Sigmoid colon (tissue), 6 donors: ENCODE measurements at regions not wholly inside any gene's neighbourhood (a gene's known extent, or its start where the extent isn't known, plus 50 kb on each side); places are given as distances from the start of the nearest gene placed in this dataset.

Experiments
- DNase-seq: peaks from one replicate; pipeline ENCODE4 v3.0.0-alpha.2; 2019
- H3K27ac ChIP-seq, 4 donors: fragments of 200-600 bp; sonication (generic); one replicate each; pipeline ENCODE4 v1.5.1; 2016 to 2019; ENCODE audit warnings: mild to moderate bottlenecking in 1 of 4
- H3K27me3 ChIP-seq, 3 donors: fragments of 200-600 bp; sonication (generic); one replicate each; pipeline ENCODE4 v1.5.1; 2019; ENCODE audit warnings: mild to moderate bottlenecking in 1 of 3
- H3K36me3 ChIP-seq, 4 donors: fragments of 200-600 bp; sonication (generic); one replicate each; pipeline ENCODE4 v1.5.1; 2016 to 2019
- H3K4me1 ChIP-seq, 4 donors: fragments of 200-600 bp; sonication (generic); one replicate each; pipeline ENCODE4 v1.5.1; 2017 to 2019
- H3K4me3 ChIP-seq, 4 donors: fragments of 200-600 bp; sonication (generic); one replicate each; pipeline ENCODE4 v1.5.1; 2017 to 2019; ENCODE audit warnings: mild to moderate bottlenecking in 2 of 4, moderate library complexity in 1 of 4
- H3K9me3 ChIP-seq, 4 donors: fragments of 200-600 bp in 3 of 4; sonication (generic) in 3 of 4; one replicate each; pipeline versions ENCODE4 v1.5.1 to v1.6.1; 2013 to 2019
- EP300 ChIP-seq, 4 donors: sonication (generic); formaldehyde crosslinking; IDR thresholded peaks; one replicate each; pipeline ENCODE4 v1.6.1; 2017; ENCODE audit warnings: antibody characterized with exemption in 4 of 4
- POLR2A ChIP-seq, 2 donors: fragments of 450-650 bp; IDR thresholded peaks; one replicate each; pipeline ENCODE4 v1.6.1; 2016; ENCODE audit warnings: antibody characterized with exemption in 2 of 2, mild to moderate bottlenecking in 2 of 2, moderate library complexity in 2 of 2
- POLR2AphosphoS5 ChIP-seq, 4 donors: sonication (generic); formaldehyde crosslinking; IDR thresholded peaks; one replicate each; pipeline ENCODE4 v1.6.1; 2017; ENCODE audit warnings: antibody characterized with exemption in 4 of 4
- WGBS, 2 donors: extraction: QIAGEN DNeasy Blood & Tissue Kit; methylation state at CpG; one replicate each; pipeline ENCODE4 v1.1.7; 2013; 5-methylcytosine and 5-hydroxymethylcytosine counted together
- intact Hi-C: fragments of 100-400 bp; cut with DNase I; formaldehyde crosslinking; loops from one replicate; pipeline ENCODE4 v1.15.1; 2023
- TF ChIP-seq, protein P1 (sequence below), 4 experiments: fragments of 450-650 bp in 3 of 4; fragments of 200-600 bp in 1 of 4; IDR thresholded peaks; one replicate each; pipeline ENCODE4 v1.5.1; 2016 to 2019; ENCODE audit warnings: antibody characterized with exemption in 4 of 4, mild to moderate bottlenecking in 3 of 4, moderate library complexity in 2 of 4
- donor health status: healthy with polysubstance abuse.
- donor health status: healthy.

- Histone ChIP-seq H3K9me3 (no peaks in the 10 kb centered on the region), H3K27ac (no peak overlapping the region), H3K4me1 (no peaks in the 10 kb centered on the region), H3K27me3 (no peaks in the 10 kb centered on the region), H3K4me3 (no peak overlapping the region), H3K36me3 (no peaks in the 10 kb centered on the region)
- no peak for DNase-seq
- intact Hi-C loops: loop anchor here (10.0 kb wide), 1 partner anchor 189 kb away; no protein-coding TSS in a partner anchor
- WGBS, 2 donors: 80 to 86% methylated on average over 2 of the region's 2 CpGs
- TF ChIP-seq POLR2A (IDR thresholded peaks at IDR 0.05) (no peak), POLR2AphosphoS5 (IDR thresholded peaks at IDR 0.05) (no peak), EP300 (IDR thresholded peaks at IDR 0.05) (no peak)
- TF ChIP-seq, protein P1, sequence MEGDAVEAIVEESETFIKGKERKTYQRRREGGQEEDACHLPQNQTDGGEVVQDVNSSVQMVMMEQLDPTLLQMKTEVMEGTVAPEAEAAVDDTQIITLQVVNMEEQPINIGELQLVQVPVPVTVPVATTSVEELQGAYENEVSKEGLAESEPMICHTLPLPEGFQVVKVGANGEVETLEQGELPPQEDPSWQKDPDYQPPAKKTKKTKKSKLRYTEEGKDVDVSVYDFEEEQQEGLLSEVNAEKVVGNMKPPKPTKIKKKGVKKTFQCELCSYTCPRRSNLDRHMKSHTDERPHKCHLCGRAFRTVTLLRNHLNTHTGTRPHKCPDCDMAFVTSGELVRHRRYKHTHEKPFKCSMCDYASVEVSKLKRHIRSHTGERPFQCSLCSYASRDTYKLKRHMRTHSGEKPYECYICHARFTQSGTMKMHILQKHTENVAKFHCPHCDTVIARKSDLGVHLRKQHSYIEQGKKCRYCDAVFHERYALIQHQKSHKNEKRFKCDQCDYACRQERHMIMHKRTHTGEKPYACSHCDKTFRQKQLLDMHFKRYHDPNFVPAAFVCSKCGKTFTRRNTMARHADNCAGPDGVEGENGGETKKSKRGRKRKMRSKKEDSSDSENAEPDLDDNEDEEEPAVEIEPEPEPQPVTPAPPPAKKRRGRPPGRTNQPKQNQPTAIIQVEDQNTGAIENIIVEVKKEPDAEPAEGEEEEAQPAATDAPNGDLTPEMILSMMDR (IDR thresholded peaks at IDR 0.05): no peak
Measured at GRCh38 chr18:24545651-24546050, 85.2 kb downstream of the HRH4 start.

GRCh38 chr18:24546307-24546706 lies 85.9 kb downstream of the HRH4 start:
- Histone ChIP-seq H3K27ac (no peak overlapping the region), H3K4me3 (no peak overlapping the region), H3K27me3 (no peaks in the 10 kb centered on the region), H3K4me1 (no peaks in the 10 kb centered on the region), H3K36me3 (no peaks in the 10 kb centered on the region), H3K9me3 (no peaks in the 10 kb centered on the region)
- no peak for DNase-seq
- TF ChIP-seq EP300 (IDR thresholded peaks at IDR 0.05) (no peak), POLR2A (IDR thresholded peaks at IDR 0.05) (no peak), POLR2AphosphoS5 (IDR thresholded peaks at IDR 0.05) (no peak)
- TF ChIP-seq, protein P1 (IDR thresholded peaks at IDR 0.05): no peak
- intact Hi-C loops: loop anchor here (10.0 kb wide), 1 partner anchor 188 kb away; no protein-coding TSS in a partner anchor
- WGBS, 2 donors: 14 to 63% methylated on average over 4 of the region's 4 CpGs

GRCh38 chr18:24548583-24548982 lies 88.1 kb downstream of the HRH4 start:
- DNase-seq: no peak
- WGBS, 2 donors: 84 to 90% methylated on average over 4 of the region's 4 CpGs
- Histone ChIP-seq H3K9me3 (no peaks in the 10 kb centered on the region), H3K27me3 (no peaks in the 10 kb centered on the region), H3K4me1 (no peaks in the 10 kb centered on the region), H3K4me3 (no peak overlapping the region), H3K36me3 (no peaks in the 10 kb centered on the region), H3K27ac (no peak overlapping the region)
- intact Hi-C loops: loop anchor here (10.0 kb wide), 1 partner anchor 186 kb away; no protein-coding TSS in a partner anchor
- TF ChIP-seq POLR2AphosphoS5 (IDR thresholded peaks at IDR 0.05) (no peak), POLR2A (IDR thresholded peaks at IDR 0.05) (no peak), EP300 (IDR thresholded peaks at IDR 0.05) (no peak)
- TF ChIP-seq, protein P1 (IDR thresholded peaks at IDR 0.05): no peak

DNA sequence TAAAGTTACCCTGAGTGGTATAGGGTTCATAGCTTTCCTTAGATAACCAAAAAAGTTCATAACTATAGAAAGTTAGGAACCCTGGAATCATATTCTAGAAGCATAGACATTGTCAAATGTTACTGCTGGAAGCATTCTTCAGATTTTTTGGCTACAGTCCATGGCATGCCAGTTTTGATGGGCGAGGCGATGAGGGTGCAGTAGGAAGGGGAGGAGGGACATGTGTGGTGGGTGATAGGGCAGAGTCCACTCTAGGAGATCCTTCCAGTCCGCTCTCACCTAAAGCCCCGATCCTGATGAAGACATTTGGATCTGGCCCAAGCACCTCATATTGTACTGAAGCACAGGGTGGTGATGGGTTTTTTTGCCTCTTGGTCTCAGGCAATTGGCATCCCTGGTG lies 91.8 kb downstream of the HRH4 start:
- Histone ChIP-seq H3K9me3 (no peaks in the 10 kb centered on the region), H3K4me1 (no peaks in the 10 kb centered on the region), H3K4me3 (no peak overlapping the region), H3K27ac (no peak overlapping the region), H3K36me3 (no peaks in the 10 kb centered on the region), H3K27me3 (no peaks in the 10 kb centered on the region)
- WGBS, 2 donors: 25 to 75% methylated on average over 4 of the region's 4 CpGs
- no peak for DNase-seq
- TF ChIP-seq, protein P1 (IDR thresholded peaks at IDR 0.05): no peak
- TF ChIP-seq EP300 (IDR thresholded peaks at IDR 0.05): no peak
- no peak for TF ChIP-seq POLR2A (IDR thresholded peaks at IDR 0.05)
- no peak for TF ChIP-seq POLR2AphosphoS5 (IDR thresholded peaks at IDR 0.05)
- intact Hi-C loops: no loop called here
